HL-60 (cell line): ENCODE measurements at regions not wholly inside any gene's neighbourhood (a gene's known extent, or its start where the extent isn't known, plus 50 kb on each side); places are given as distances from the start of the nearest gene placed in this dataset.

Experiments
- DNase-seq, 2 experiments: peaks; one replicate each; pipeline ENCODE4 v3.0.0-alpha.2; 2010 to 2020; ENCODE audit warnings: low read depth in 1 of 2, low spot score in 1 of 2
- H3K27ac ChIP-seq: fragments of 250-450 bp; sonication (Bioruptor Pico); replicated peaks from 2 replicates; pipeline ENCODE4 v1.5.1; 2020; ENCODE audit warnings: mild to moderate bottlenecking, moderate library complexity
- H3K27me3 ChIP-seq: fragments of 250-450 bp; sonication (Bioruptor Pico); 2 replicates; pipeline ENCODE4 v1.5.1; 2021; ENCODE audit warnings: mild to moderate bottlenecking, moderate library complexity; ENCODE audit not compliant: insufficient read depth, poor library complexity, severe bottlenecking
- H3K4me3 ChIP-seq: replicated peaks from 2 replicates; pipeline ENCODE4 v1.5.1; 2011; ENCODE audit warnings: mild to moderate bottlenecking, control low read depth, low read length; ENCODE audit not compliant: insufficient read depth
- CTCF ChIP-seq: IDR thresholded peaks from one replicate; pipeline ENCODE4 v1.5.1; 2011; ENCODE audit warnings: low read length, control low read depth, inconsistent platforms; ENCODE audit not compliant: insufficient read depth
- GABPA ChIP-seq: IDR thresholded peaks from 2 replicates; pipeline ENCODE4 v1.6.1; 2012; ENCODE audit warnings: low read depth
- POLR2AphosphoS5 ChIP-seq: IDR thresholded peaks from 2 replicates; pipeline ENCODE4 v1.6.1; 2012; ENCODE audit warnings: low read depth
- REST ChIP-seq: IDR thresholded peaks from 2 replicates; pipeline ENCODE4 v1.6.1; 2012; ENCODE audit warnings: low read depth; ENCODE audit not compliant: insufficient replicate concordance
- SPI1 ChIP-seq: IDR thresholded peaks from 2 replicates; pipeline ENCODE4 v1.6.1; 2012; ENCODE audit warnings: low read depth, mild to moderate bottlenecking, borderline replicate concordance

GRCh38 chr7:35319606-35320005, 65.7 kb upstream of the TBX20 start:
- H3K4me3 ChIP-seq, result no peak overlapping the region
- H3K27ac ChIP-seq, result no peak overlapping the region
- TF ChIP-seq POLR2AphosphoS5 (no peak), CTCF (no peak), REST (no peak), SPI1 (no peak), GABPA (no peak)
- H3K27me3 ChIP-seq, result no peaks in the 10 kb centered on the region
- DNase-seq, result no peak

GRCh38 chr7:35316549-35316948, 62.6 kb upstream of the TBX20 start:
- no peak overlapping the region for H3K4me3 ChIP-seq
- TF ChIP-seq CTCF (no peak), SPI1 (no peak), POLR2AphosphoS5 (no peak), REST (no peak), GABPA (no peak)
- no peaks in the 10 kb centered on the region for H3K27me3 ChIP-seq
- H3K27ac ChIP-seq, result no peak overlapping the region
- DNase-seq, result no peak

- TF ChIP-seq CTCF, result no peak
- TF ChIP-seq GABPA, result no peak
- no peak for TF ChIP-seq REST
- no peak for TF ChIP-seq POLR2AphosphoS5
- no peak for TF ChIP-seq SPI1
Measured at GRCh38 chr7:35315517-35315916, 61.6 kb upstream of the TBX20 start.

More at GRCh38 chr7:35315517-35315916, 61.6 kb upstream of the TBX20 start:
- Histone ChIP-seq H3K27ac (no peak overlapping the region), H3K4me3 (no peak overlapping the region), H3K27me3 (no peaks in the 10 kb centered on the region)
- DNase-seq, result no peak
